ENCODE measurements at regions not wholly inside any gene's neighbourhood (a gene's known extent, or its start where the extent isn't known, plus 50 kb on each side); places are given as distances from the start of the nearest gene placed in this dataset.
A peak's percentile ranks its signal among the peaks of the same experiment; 100 is the strongest.

DNA sequence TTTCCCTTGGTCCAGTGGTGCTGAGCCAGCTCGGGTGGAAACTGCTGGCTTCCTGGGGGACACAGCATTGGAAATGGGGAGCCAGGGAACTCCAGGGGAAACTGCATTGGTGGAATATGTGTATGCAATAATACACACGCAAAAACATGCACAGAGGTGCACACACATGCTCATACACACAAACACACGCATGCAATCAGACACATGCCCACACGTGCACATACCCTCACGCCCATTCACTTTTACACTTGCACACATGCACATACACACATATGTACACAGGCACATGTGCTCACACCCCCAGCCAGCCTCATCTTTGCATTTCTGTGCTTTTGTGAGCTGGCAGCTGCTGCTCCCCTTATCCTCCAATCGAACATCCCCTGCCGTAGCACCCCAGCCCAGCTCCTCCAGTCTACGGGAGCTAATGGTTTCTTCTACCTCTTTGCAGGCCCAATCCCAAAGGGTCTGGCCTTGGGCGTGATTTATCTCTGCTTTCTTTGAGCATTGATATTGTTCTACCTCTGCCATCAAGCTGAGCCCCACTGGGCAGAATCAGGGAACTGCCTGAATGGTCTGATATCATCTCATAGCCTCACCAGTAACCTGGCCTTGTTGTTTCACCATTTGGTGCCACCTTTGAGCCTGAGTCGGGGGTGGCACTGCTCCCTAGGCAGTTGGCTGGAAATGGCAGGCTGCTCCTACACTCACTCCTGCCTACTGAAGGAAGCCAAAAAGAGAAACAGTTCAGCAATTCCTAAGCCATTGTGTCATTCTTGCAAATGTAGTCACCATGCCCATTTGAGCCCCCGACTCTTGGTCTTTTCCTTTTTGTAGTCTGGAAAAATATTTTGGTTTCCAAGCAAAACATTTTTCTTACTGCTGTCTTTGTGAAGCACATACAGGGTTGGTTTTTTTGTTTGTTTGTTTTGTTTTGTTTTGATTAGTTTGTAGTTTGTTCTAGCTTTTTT lies 104.4 kb upstream of the MAMLD1 start:
- DNase-seq (ENCODE audit: low read depth in 1 of 2, low spot score in 1 of 2): no peak
- TF ChIP-seq REST (IDR thresholded peaks at IDR 0.05; ENCODE audit: insufficient replicate concordance, low read depth) (no peak), POLR2AphosphoS5 (IDR thresholded peaks at IDR 0.05; ENCODE audit: low read depth) (no peak), SPI1 (IDR thresholded peaks at IDR 0.05; ENCODE audit: borderline replicate concordance, low read depth) (no peak), GABPA (IDR thresholded peaks at IDR 0.05; ENCODE audit: low read depth) (no peak)
- TF ChIP-seq, protein P1, sequence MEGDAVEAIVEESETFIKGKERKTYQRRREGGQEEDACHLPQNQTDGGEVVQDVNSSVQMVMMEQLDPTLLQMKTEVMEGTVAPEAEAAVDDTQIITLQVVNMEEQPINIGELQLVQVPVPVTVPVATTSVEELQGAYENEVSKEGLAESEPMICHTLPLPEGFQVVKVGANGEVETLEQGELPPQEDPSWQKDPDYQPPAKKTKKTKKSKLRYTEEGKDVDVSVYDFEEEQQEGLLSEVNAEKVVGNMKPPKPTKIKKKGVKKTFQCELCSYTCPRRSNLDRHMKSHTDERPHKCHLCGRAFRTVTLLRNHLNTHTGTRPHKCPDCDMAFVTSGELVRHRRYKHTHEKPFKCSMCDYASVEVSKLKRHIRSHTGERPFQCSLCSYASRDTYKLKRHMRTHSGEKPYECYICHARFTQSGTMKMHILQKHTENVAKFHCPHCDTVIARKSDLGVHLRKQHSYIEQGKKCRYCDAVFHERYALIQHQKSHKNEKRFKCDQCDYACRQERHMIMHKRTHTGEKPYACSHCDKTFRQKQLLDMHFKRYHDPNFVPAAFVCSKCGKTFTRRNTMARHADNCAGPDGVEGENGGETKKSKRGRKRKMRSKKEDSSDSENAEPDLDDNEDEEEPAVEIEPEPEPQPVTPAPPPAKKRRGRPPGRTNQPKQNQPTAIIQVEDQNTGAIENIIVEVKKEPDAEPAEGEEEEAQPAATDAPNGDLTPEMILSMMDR (IDR thresholded peaks at IDR 0.05; ENCODE audit: insufficient read depth, low read length): no peak
- no peaks in the 10 kb centered on the region for H3K27me3 ChIP-seq (ENCODE audit: insufficient read depth, poor library complexity, severe bottlenecking)

GRCh38 chrX:150262456-150262855 lies 100.7 kb upstream of the MAMLD1 start:
- peak; percentile 7; the same call in 1 of the 2 replicates for TF ChIP-seq SPI1 (IDR thresholded peaks at IDR 0.05; ENCODE audit: borderline replicate concordance, low read depth)
- TF ChIP-seq POLR2AphosphoS5 (IDR thresholded peaks at IDR 0.05; ENCODE audit: low read depth): no peak
- DNase-seq (ENCODE audit: low read depth in 1 of 2, low spot score in 1 of 2): peak in 1 of 2 experiments; percentile 46
- Histone ChIP-seq H3K27me3 (ENCODE audit: insufficient read depth, poor library complexity, severe bottlenecking) (no peaks in the 10 kb centered on the region), H3K27ac (replicated peaks) (no peak overlapping the region), H3K4me3 (replicated peaks; ENCODE audit: insufficient read depth, low read length) (no peak overlapping the region)

More for the DNA sequence above, 104.4 kb upstream of the MAMLD1 start:
- Histone ChIP-seq H3K4me3 (replicated peaks; ENCODE audit: insufficient read depth, low read length) (no peak overlapping the region), H3K27ac (replicated peaks) (no peak overlapping the region)

DNA sequence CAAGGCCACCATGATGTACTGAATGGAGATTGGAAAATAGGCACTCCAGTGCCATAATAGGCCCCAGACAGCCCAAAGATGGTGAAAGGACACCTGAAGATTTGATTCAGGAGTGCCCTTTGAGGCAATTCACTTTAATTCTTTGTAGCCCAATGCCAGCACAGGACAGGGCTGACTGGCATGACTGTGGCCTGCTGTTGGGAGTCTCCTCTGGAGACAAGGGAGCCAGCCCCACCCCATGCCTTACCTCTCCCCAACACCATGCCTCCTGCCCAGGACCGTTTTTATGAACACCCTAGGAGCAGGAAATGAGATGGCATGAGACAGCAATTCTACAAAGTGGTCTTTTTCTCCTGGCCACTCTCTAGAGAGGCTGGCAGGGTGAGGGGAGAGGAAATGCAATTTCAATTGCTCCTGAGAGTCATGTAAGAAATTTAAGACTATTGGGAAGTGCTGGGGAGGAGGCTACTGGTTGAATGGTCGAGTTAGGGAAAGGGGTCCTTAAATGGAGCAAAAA lies 94.2 kb upstream of the MAMLD1 start:
- H3K27ac ChIP-seq (replicated peaks): no peak overlapping the region
- no peaks in the 10 kb centered on the region for H3K27me3 ChIP-seq (ENCODE audit: insufficient read depth, poor library complexity, severe bottlenecking)
- no peak for DNase-seq (ENCODE audit: low read depth in 1 of 2, low spot score in 1 of 2)
- TF ChIP-seq GABPA (IDR thresholded peaks at IDR 0.05; ENCODE audit: low read depth) (no peak), REST (IDR thresholded peaks at IDR 0.05; ENCODE audit: insufficient replicate concordance, low read depth) (no peak), POLR2AphosphoS5 (IDR thresholded peaks at IDR 0.05; ENCODE audit: low read depth) (no peak), SPI1 (IDR thresholded peaks at IDR 0.05; ENCODE audit: borderline replicate concordance, low read depth) (no peak)
- TF ChIP-seq, protein P1 (IDR thresholded peaks at IDR 0.05; ENCODE audit: insufficient read depth, low read length): no peak
- no peak overlapping the region for H3K4me3 ChIP-seq (replicated peaks; ENCODE audit: insufficient read depth, low read length)

- no peak for TF ChIP-seq SPI1 (IDR thresholded peaks at IDR 0.05; ENCODE audit: borderline replicate concordance, low read depth)
- TF ChIP-seq POLR2AphosphoS5 (IDR thresholded peaks at IDR 0.05; ENCODE audit: low read depth): no peak
- TF ChIP-seq, protein P1 (IDR thresholded peaks at IDR 0.05; ENCODE audit: insufficient read depth, low read length): no peak
- TF ChIP-seq GABPA (IDR thresholded peaks at IDR 0.05; ENCODE audit: low read depth): no peak
- no peak for TF ChIP-seq REST (IDR thresholded peaks at IDR 0.05; ENCODE audit: insufficient replicate concordance, low read depth)
- Histone ChIP-seq H3K4me3 (replicated peaks; ENCODE audit: insufficient read depth, low read length) (no peak overlapping the region), H3K27ac (replicated peaks) (no peak overlapping the region), H3K27me3 (ENCODE audit: insufficient read depth, poor library complexity, severe bottlenecking) (no peaks in the 10 kb centered on the region)
- DNase-seq (ENCODE audit: low read depth in 1 of 2, low spot score in 1 of 2): no peak
Measured at GRCh38 chrX:150269605-150270254, 93.4 kb upstream of the MAMLD1 start.
